DND-41 (cell line): ENCODE measurements at regions not wholly inside any gene's neighbourhood (a gene's known extent, or its start where the extent isn't known, plus 50 kb on each side); places are given as distances from the start of the nearest gene placed in this dataset.

Source experiments
- ATAC-seq: fragments of 200-7000 bp; cut with Tn5 transposase; 3 replicates; pipeline ENCODE4 v1.9.1; 2021; ENCODE audit warnings: low read depth; ENCODE audit not compliant: insufficient read depth
- DNase-seq: peaks from one replicate; pipeline ENCODE4 v3.0.0-alpha.2; 2020
- H2AFZ ChIP-seq: 2 replicates; pipeline ENCODE4 v1.6.0; 2012; ENCODE audit warnings: low read depth, low read length
- H3K27ac ChIP-seq: 2 replicates; pipeline ENCODE4 v1.5.1; 2012; ENCODE audit warnings: low read length, inconsistent platforms
- H3K27me3 ChIP-seq: fragments of 200-600 bp; sonication (generic); 2 replicates; pipeline ENCODE4 v1.6.0; 2012; ENCODE audit warnings: low read length, mild to moderate bottlenecking, inconsistent platforms; ENCODE audit not compliant: insufficient read depth, poor library complexity
- H3K36me3 ChIP-seq: 2 replicates; pipeline ENCODE4 v1.5.1; 2012; ENCODE audit warnings: low read length, inconsistent platforms; ENCODE audit not compliant: insufficient read depth
- H3K4me1 ChIP-seq: 2 replicates; pipeline ENCODE4 v1.5.1; 2012; ENCODE audit warnings: mild to moderate bottlenecking, low read length; ENCODE audit not compliant: insufficient read depth
- H3K4me2 ChIP-seq: 2 replicates; pipeline ENCODE4 v1.6.0; 2012; ENCODE audit warnings: mild to moderate bottlenecking, moderate library complexity, low read length, inconsistent platforms; ENCODE audit not compliant: insufficient read depth
- H3K4me3 ChIP-seq, 2 experiments: fragments of 200-600 bp in 1 of 2; shearing (Covaris generic) in 1 of 2; 2 replicates each; pipeline ENCODE4 v1.5.1; 2012 to 2016; ENCODE audit warnings: inconsistent platforms in 2 of 2, low read length in 2 of 2, mild to moderate bottlenecking in 2 of 2, low read depth in 1 of 2, moderate library complexity in 1 of 2
- H3K79me2 ChIP-seq: 2 replicates; pipeline ENCODE4 v1.6.0; 2012; ENCODE audit warnings: low read length, inconsistent platforms; ENCODE audit not compliant: insufficient read depth
- H3K9ac ChIP-seq: 2 replicates; pipeline ENCODE4 v1.6.0; 2012; ENCODE audit warnings: low read depth, mild to moderate bottlenecking, inconsistent platforms, low read length, moderate library complexity
- H3K9me3 ChIP-seq: 2 replicates; pipeline ENCODE4 v1.5.1; 2012; ENCODE audit warnings: low read length, moderate library complexity, mild to moderate bottlenecking, inconsistent platforms; ENCODE audit not compliant: insufficient read depth, severe bottlenecking
- H4K20me1 ChIP-seq: 2 replicates; pipeline ENCODE4 v1.6.0; 2012; ENCODE audit warnings: low read length; ENCODE audit not compliant: insufficient read depth
- EZH2 ChIP-seq: IDR thresholded peaks from 3 replicates; pipeline ENCODE4 v1.6.1; 2012; ENCODE audit warnings: borderline replicate concordance, low read depth, mild to moderate bottlenecking, moderate library complexity, low read length, inconsistent platforms; ENCODE audit not compliant: severe bottlenecking
- TF ChIP-seq, protein P1 (sequence below): IDR thresholded peaks from 2 replicates; pipeline ENCODE4 v1.5.1; 2012; ENCODE audit warnings: borderline replicate concordance, low read length, moderate library complexity, mild to moderate bottlenecking; ENCODE audit not compliant: poor library complexity, severe bottlenecking; ENCODE audit errors: extremely low read depth

DNA sequence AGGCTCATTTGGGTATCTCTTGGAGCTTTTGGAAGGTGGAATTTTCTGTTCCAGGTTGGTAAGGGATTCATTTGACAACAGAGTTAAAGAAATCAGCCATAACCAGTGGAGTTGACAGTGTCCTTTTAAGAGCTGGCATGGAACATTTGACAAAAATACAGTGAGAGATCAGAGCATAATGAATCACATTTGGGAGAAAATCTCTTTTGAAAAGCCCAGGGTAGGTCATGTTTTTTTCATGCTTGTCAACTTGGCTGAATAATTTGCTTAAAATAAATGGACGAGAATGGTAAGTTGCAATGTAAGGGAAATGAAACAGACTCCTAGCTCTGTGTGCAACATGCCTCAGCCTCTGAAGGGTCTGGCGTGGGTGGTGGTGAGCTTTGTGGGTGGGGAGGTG lies 235.3 kb upstream of the N4BP1 start:
- no peak overlapping the region for H3K9ac ChIP-seq
- no peak for ATAC-seq

DNA sequence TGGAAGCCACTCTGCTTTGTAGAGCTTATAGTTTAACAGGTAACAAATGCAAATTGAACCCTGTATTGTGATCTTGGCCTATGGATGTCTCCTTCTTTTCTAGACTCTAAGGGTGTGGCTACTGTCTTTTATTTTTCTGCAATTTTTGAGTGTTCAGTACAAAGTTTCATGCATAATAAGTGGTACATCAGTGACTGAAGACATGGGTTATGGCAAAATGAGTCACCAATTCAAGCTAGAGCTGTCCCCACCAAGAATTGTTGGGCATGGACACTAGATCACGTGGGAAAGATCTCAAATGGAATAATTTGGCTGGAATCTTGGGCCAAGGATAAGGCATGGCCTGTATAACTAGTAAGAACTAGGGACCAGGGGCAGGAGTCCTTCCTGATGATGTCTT lies 228.4 kb upstream of the N4BP1 start:
- no peak overlapping the region for H3K4me3 ChIP-seq
- H2AFZ ChIP-seq, result no peak overlapping the region
- no peak for ATAC-seq
- no peaks in the 10 kb centered on the region for H3K9me3 ChIP-seq
- no peaks in the 10 kb centered on the region for H4K20me1 ChIP-seq
- no peak for TF ChIP-seq EZH2
- TF ChIP-seq, protein P1, sequence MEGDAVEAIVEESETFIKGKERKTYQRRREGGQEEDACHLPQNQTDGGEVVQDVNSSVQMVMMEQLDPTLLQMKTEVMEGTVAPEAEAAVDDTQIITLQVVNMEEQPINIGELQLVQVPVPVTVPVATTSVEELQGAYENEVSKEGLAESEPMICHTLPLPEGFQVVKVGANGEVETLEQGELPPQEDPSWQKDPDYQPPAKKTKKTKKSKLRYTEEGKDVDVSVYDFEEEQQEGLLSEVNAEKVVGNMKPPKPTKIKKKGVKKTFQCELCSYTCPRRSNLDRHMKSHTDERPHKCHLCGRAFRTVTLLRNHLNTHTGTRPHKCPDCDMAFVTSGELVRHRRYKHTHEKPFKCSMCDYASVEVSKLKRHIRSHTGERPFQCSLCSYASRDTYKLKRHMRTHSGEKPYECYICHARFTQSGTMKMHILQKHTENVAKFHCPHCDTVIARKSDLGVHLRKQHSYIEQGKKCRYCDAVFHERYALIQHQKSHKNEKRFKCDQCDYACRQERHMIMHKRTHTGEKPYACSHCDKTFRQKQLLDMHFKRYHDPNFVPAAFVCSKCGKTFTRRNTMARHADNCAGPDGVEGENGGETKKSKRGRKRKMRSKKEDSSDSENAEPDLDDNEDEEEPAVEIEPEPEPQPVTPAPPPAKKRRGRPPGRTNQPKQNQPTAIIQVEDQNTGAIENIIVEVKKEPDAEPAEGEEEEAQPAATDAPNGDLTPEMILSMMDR, result no peak
- no peak overlapping the region for H3K4me2 ChIP-seq
- no peak overlapping the region for H3K27ac ChIP-seq
- H3K36me3 ChIP-seq, result no peaks in the 10 kb centered on the region
- no peak for DNase-seq
- no peak overlapping the region for H3K9ac ChIP-seq
- H3K4me1 ChIP-seq, result no peaks in the 10 kb centered on the region
- no peaks in the 10 kb centered on the region for H3K27me3 ChIP-seq
- no peaks in the 10 kb centered on the region for H3K79me2 ChIP-seq

More for the DNA sequence above, 235.3 kb upstream of the N4BP1 start:
- no peak overlapping the region for H2AFZ ChIP-seq
- H3K36me3 ChIP-seq, result no peaks in the 10 kb centered on the region
- DNase-seq, result no peak
- no peaks in the 10 kb centered on the region for H4K20me1 ChIP-seq
- no peaks in the 10 kb centered on the region for H3K4me1 ChIP-seq
- TF ChIP-seq, protein P1, result no peak
- TF ChIP-seq EZH2, result no peak
- H3K27me3 ChIP-seq, result no peaks in the 10 kb centered on the region
- H3K27ac ChIP-seq, result no peak overlapping the region
- no peaks in the 10 kb centered on the region for H3K9me3 ChIP-seq
- no peak overlapping the region for H3K4me2 ChIP-seq
- H3K79me2 ChIP-seq, result no peaks in the 10 kb centered on the region
- H3K4me3 ChIP-seq, result no peak overlapping the region

DNA sequence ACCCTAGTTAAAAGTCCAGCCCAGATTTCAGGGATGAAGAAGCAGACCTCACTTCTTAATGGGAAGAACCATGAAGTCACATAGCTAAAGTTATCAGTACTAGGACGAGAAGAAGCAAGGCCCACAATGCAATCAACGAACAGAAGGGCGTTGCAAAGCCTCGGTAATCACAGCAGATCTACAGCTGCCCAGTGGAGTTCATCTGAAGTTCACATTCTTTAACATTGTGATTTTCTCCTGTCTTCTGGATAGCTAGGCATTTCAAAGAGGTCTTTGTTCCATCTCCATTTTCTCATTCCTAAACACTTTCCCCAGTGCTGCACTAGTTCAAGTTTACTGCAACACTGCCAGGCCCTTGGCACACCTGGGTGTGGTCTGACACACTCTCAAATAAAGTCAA lies 226.7 kb upstream of the N4BP1 start:
- Histone ChIP-seq H3K27me3 (no peaks in the 10 kb centered on the region), H3K9me3 (no peaks in the 10 kb centered on the region), H3K4me3 (no peak overlapping the region), H3K36me3 (no peaks in the 10 kb centered on the region), H3K9ac (no peak overlapping the region), H3K27ac (no peak overlapping the region), H3K4me1 (no peaks in the 10 kb centered on the region), H3K79me2 (no peaks in the 10 kb centered on the region), H3K4me2 (no peak overlapping the region), H2AFZ (no peak overlapping the region), H4K20me1 (no peaks in the 10 kb centered on the region)
- no peak for ATAC-seq
- TF ChIP-seq, protein P1, result no peak
- no peak for TF ChIP-seq EZH2
- DNase-seq, result no peak

GRCh38 chr16:48836067-48836466 lies 226.1 kb upstream of the N4BP1 start:
- H3K4me2 ChIP-seq, result no peak overlapping the region
- no peak for ATAC-seq

More at GRCh38 chr16:48836067-48836466, 226.1 kb upstream of the N4BP1 start:
- H3K4me3 ChIP-seq, result no peak overlapping the region
- TF ChIP-seq EZH2, result no peak
- TF ChIP-seq, protein P1, result no peak
- no peaks in the 10 kb centered on the region for H3K79me2 ChIP-seq
- H3K4me1 ChIP-seq, result no peaks in the 10 kb centered on the region
- DNase-seq, result no peak
- H3K27ac ChIP-seq, result no peak overlapping the region
- no peaks in the 10 kb centered on the region for H4K20me1 ChIP-seq
- no peaks in the 10 kb centered on the region for H3K27me3 ChIP-seq
- H3K9me3 ChIP-seq, result no peaks in the 10 kb centered on the region
- H2AFZ ChIP-seq, result no peak overlapping the region
- no peak overlapping the region for H3K9ac ChIP-seq
- no peaks in the 10 kb centered on the region for H3K36me3 ChIP-seq
